ENCODE measurements at regions not wholly inside any gene's neighbourhood (a gene's known extent, or its start where the extent isn't known, plus 50 kb on each side); places are given as distances from the start of the nearest gene placed in this dataset.

- Histone ChIP-seq H3F3A (ENCODE audit: insufficient read depth, low read length, poor library complexity, severe bottlenecking) (no peaks in the 10 kb centered on the region), H3K79me2 (replicated peaks; ENCODE audit: insufficient read depth, low read length) (no peaks in the 10 kb centered on the region), H3K9me2 (ENCODE audit: insufficient read depth, low read length) (no peaks in the 10 kb centered on the region), H3K9me3 (ENCODE audit: low read length) (no peaks in the 10 kb centered on the region), H3K9ac (ENCODE audit: low read length) (no peak overlapping the region), H2AFZ (ENCODE audit: low read depth, low read length) (no peak overlapping the region), H3K27me3 (ENCODE audit: insufficient read depth, low read depth, low read length) (no peaks in the 10 kb centered on the region), H3K4me3 (ENCODE audit: low read length) (no peak overlapping the region), H3K27ac (ENCODE audit: low read length) (no peak overlapping the region), H4K20me1 (ENCODE audit: insufficient read depth) (no peaks in the 10 kb centered on the region), H3K4me2 (ENCODE audit: low read length) (no peak overlapping the region), H3K36me3 (ENCODE audit: insufficient read depth, low read length) (no peaks in the 10 kb centered on the region)
- no peak for TF ChIP-seq SMC3 (conservative IDR thresholded peaks at IDR 0.05; ENCODE audit: poor library complexity)
- TF ChIP-seq MXI1 (conservative IDR thresholded peaks at IDR 0.05; ENCODE audit: poor library complexity, severe bottlenecking): no peak
- no peak for TF ChIP-seq EZH2 (IDR thresholded peaks at IDR 0.05; ENCODE audit: borderline replicate concordance, insufficient read depth, low read length, poor library complexity, severe bottlenecking)
- TF ChIP-seq CTCF (IDR thresholded peaks at IDR 0.05; ENCODE audit: poor library complexity, severe bottlenecking): no peak
- no peak for TF ChIP-seq EP300 (conservative IDR thresholded peaks at IDR 0.05; ENCODE audit: poor library complexity, severe bottlenecking)
- TF ChIP-seq TAF1 (IDR thresholded peaks at IDR 0.05; ENCODE audit: low read depth): no peak
- TF ChIP-seq RAD21 (conservative IDR thresholded peaks at IDR 0.05): no peak
- TF ChIP-seq REST (IDR thresholded peaks at IDR 0.05; ENCODE audit: borderline replicate concordance): no peak
- no peak for TF ChIP-seq POLR2AphosphoS5 (IDR thresholded peaks at IDR 0.05)
These were observed 58.8 kb upstream of the GGTA1 start for GRCh38 chr9:121558473-121558872.

GRCh38 chr9:121559183-121559582 is 59.5 kb upstream of the GGTA1 start:
- H3K9me2 ChIP-seq (ENCODE audit: insufficient read depth, low read length): no peaks in the 10 kb centered on the region
- H3K36me3 ChIP-seq (ENCODE audit: insufficient read depth, low read length): no peaks in the 10 kb centered on the region
- no peaks in the 10 kb centered on the region for H3F3A ChIP-seq (ENCODE audit: insufficient read depth, low read length, poor library complexity, severe bottlenecking)
- no peaks in the 10 kb centered on the region for H4K20me1 ChIP-seq (ENCODE audit: insufficient read depth)
- H3K4me3 ChIP-seq (ENCODE audit: low read length): no peak overlapping the region
- H3K27ac ChIP-seq (ENCODE audit: low read length): no peak overlapping the region
- no peak for TF ChIP-seq POLR2AphosphoS5 (IDR thresholded peaks at IDR 0.05)
- no peak for TF ChIP-seq SMC3 (conservative IDR thresholded peaks at IDR 0.05; ENCODE audit: poor library complexity)
- no peak for TF ChIP-seq EZH2 (IDR thresholded peaks at IDR 0.05; ENCODE audit: borderline replicate concordance, insufficient read depth, low read length, poor library complexity, severe bottlenecking)
- no peak for TF ChIP-seq REST (IDR thresholded peaks at IDR 0.05; ENCODE audit: borderline replicate concordance)
- H2AFZ ChIP-seq (ENCODE audit: low read depth, low read length): no peak overlapping the region
- no peaks in the 10 kb centered on the region for H3K79me2 ChIP-seq (replicated peaks; ENCODE audit: insufficient read depth, low read length)
- no peak overlapping the region for H3K4me2 ChIP-seq (ENCODE audit: low read length)
- H3K9me3 ChIP-seq (ENCODE audit: low read length): no peaks in the 10 kb centered on the region
- H3K27me3 ChIP-seq (ENCODE audit: insufficient read depth, low read depth, low read length): no peaks in the 10 kb centered on the region
- no peak overlapping the region for H3K9ac ChIP-seq (ENCODE audit: low read length)
